NCI-H1092 treated with DMSO at 0.1 percent for 48 hours (cell line): ENCODE measurements at regions not wholly inside any gene's neighbourhood (a gene's known extent, or its start where the extent isn't known, plus 50 kb on each side); places are given as distances from the start of the nearest gene placed in this dataset.
"Not testable (repeated sequence)": the region's sequence is repeated elsewhere in the genome, so short reads cannot be mapped to it uniquely, and the experiment has no call there.

Experiments
- DNase-seq: peaks from one replicate; lab custom pipeline; 2025; lab: John Stamatoyannopoulos, UW

GRCh38 chr3:70631716-70632307 is 319.4 kb upstream of the MDFIC2 start:
- DNase-seq, result no peak

DNA sequence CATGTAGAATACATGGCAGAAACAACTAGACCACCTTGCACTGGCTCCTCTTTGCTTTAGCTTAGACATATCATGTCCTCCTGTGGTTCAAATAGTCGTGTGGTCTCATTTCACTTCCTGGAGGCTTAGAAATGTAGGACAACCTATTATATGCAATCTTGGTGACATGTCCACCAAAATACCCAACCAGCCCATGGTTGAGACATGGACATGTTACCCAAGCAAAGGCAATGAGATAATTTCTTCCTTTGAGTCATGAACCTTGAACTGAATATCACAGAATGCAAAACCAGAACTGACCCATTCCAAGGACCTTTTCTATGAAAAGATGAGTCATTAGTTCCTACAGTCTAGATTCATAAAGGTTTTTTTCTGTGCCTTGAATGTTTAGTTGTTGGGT is 309.0 kb upstream of the MDFIC2 start:
- no peak for DNase-seq

DNA sequence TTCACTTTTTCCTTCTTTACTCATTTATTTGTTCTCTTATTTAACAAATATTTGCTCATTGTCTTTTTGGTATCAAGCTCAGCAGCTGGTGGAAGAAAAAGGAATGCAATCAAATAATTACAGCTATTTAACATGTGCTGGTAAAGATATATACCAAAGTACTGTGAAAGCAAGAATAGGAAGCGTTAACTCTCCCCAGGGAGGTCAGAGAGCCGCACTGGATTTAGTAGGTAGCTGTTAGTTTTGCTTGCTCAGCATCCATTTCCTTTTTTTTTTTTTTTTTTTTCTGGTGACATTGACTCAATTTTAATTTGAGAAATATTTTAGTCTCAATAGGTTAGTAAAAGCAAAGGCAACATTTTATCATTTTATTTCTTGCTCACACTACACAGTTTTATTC is 308.5 kb upstream of the MDFIC2 start:
- no peak for DNase-seq

DNA sequence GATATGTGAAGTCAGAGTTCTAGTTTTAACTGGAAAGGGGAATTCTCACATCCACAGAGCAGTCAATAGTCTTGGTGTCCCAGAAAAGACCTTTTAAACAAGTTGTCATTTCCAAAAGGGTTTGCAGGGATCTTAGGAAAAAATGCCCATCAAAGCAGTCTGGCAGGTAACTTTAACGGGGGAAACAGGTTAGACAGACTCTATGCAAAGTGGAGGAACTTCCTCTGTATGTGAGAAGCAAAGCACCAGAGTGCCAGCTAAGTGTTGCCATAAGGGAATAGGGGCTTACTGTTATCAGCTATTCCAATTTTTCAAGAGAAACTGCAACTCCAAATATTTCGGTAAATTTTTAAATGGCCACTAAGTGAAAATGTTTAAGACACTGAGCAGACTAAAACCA is 307.9 kb upstream of the MDFIC2 start:
- no peak for DNase-seq

DNA sequence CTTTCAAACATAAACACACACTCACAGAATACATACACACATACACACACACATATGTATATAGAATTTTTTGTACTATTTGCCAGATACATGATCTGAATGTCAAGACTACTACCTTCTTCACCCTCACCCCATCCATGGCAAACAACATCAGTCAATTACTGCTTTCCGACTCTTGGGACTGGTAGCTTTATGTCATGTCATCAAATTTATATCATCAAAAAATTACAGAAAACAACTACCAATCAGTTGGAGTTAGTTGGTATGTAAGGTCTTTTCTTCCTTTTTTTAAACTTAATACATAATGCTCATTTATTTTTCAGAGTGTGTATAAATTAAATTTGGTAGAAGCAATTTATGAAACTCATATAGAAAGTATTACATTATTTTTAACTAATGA is 305.7 kb upstream of the MDFIC2 start:
- DNase-seq, result no peak

DNA sequence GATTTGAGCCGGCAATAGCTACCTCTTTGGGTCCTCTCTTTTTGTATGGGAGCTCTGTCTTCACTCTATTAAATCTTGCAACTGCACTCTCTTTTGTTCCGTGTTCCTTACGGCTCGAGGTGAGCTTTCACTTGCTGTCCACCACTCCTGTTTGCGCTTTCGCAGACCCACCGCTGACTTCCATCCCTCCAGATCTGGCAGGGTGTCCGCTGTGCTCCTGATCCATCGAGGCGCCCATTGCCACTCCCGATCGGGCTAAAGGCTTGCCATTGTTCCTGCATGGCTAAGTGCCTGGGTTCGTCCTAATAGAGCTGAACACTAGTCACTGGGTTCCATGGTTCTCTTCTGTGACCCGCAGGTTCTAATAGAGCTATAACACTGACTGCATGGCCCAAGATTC is 304.9 kb upstream of the MDFIC2 start:
- DNase-seq, result not testable (repeated sequence)

- DNase-seq, result no peak
Observed at GRCh38 chr3:70615286-70615685, 302.8 kb upstream of the MDFIC2 start.

DNA sequence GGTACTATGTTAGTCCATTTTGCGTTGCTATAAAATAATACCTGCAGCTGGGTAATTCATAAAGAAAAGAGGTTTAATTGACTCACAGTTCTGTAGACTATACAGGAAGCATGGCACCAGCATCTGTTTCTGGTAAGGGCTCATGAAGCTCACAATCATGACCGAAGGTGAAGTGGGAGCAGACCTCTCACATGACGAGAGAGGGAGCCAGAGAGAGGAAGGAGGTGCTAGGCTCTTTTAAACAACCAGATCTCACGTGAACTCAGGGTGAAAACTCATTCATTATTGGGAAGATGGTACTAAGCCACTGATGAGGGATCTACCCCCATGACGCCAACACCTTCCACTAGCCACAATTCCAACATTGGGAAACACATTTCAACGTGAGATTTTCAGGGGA is 301.7 kb upstream of the MDFIC2 start:
- no peak for DNase-seq

DNA sequence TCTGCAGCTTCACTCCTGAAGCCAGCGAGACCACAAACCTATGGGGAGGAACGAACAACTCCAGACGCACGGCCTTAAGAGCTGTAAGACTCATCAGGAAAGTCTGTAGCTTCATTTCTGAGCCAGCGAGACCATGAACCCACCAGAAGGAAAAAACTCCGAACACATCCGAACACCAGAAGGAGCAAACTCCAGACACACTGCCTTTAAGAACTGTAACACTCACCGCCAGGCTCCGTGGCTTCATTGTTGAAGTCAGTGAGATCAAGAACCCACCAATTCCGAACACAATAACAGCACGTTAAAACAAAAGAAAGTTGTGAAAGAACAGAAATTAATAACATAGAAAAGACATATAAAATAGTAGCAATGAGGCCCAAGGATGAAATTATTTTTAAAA is 300.5 kb upstream of the MDFIC2 start:
- DNase-seq, result no peak

DNA sequence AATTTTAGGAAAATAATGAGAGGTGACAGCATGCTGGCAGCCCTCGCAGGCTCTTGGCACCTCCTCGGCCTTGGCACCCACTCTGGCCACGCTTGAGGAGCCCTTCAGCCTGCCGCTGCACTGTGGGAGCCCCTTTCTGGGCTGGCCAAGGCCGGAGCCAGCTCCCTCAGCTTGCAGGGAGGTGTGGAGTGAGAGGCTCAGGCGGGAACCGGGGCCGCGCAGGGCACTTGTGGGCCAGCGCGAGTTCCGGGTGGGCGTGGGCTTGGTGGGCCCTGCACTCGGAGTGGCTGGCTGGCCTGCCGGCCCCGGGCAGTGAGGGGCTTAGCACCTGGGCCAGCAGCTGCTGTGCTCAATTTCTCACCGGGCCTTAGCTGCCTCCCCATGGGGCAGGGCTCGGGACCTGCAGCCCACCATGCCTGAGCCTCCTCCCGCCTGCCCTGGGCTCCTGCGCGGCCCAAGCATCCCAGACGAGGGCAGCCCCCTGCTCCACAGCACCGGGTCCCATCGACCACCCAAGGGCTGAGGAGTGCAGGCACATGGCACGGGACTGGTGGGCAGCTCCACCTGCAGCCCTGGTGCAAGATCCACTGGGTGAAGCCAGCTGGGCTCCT is 299.3 kb upstream of the MDFIC2 start:
- DNase-seq, result not testable (repeated sequence)

- DNase-seq, result no peak
Observed at GRCh38 chr3:70608434-70608833, 296.0 kb upstream of the MDFIC2 start.

DNA sequence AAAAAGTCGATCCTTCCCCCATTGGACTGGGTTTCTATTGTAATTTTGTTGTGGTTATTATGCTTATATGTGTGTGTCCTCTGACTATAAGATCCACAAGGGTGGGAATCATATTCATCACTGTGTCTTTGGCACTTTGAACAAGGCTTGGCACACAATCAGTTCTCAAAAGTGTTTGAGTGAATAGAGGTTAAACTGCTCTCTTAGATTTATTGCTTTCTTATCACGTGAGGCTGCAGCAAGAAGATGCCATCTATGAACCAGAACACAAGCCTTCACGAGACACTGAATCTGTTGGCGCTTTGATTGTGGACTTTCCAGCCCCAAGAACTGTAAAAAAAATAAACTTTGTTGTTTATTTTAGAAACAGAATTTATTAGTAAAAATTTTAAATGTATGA is 295.0 kb upstream of the MDFIC2 start:
- no peak for DNase-seq

GRCh38 chr3:70606018-70606417 is 293.6 kb upstream of the MDFIC2 start:
- no peak for DNase-seq

- no peak for DNase-seq
Observed at GRCh38 chr3:70603103-70603502, 290.7 kb upstream of the MDFIC2 start.

GRCh38 chr3:70597312-70597711 is 284.9 kb upstream of the MDFIC2 start:
- no peak for DNase-seq

DNA sequence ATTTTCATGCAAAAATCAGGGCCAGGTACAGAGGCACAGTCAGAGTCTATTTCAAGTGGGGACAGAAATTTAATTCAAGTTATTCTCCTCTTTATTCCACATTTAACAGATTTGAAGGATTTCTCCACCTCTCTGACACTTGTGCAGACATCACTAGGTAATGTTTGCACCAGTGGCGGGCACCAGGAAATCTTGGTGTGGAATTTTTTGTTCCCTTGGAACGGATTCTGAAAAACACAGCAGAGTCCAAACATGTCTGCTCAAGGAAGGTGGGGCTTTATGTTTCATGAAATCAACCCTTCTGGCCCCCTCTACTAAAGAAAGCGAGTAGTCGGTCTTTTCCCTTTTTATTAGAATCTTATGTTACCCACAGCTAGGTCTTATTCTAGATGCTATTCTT is 271.2 kb upstream of the MDFIC2 start:
- no peak for DNase-seq

DNA sequence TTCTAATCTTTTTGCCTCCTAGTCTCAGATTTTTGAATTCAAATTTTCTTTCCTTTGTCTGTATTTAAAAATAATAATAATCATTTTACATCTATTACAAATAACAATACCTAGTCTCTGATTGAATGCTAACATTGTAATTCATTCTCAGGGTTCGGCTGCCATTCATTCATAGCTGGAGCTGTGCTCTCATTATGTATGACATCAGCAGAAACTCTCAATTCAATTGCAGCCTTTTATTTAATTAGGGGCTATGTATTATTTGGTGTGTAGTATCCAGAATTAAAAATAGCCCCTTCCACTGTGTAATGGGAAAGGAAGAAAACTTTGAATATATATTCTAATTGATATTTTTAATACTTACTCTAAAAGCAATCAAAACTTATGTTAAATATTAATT is 270.4 kb upstream of the MDFIC2 start:
- DNase-seq, result no peak

GRCh38 chr3:70580021-70580420 is 267.6 kb upstream of the MDFIC2 start:
- no peak for DNase-seq

- DNase-seq, result no peak
Observed at GRCh38 chr3:70571696-70572095, 259.3 kb upstream of the MDFIC2 start.

DNA sequence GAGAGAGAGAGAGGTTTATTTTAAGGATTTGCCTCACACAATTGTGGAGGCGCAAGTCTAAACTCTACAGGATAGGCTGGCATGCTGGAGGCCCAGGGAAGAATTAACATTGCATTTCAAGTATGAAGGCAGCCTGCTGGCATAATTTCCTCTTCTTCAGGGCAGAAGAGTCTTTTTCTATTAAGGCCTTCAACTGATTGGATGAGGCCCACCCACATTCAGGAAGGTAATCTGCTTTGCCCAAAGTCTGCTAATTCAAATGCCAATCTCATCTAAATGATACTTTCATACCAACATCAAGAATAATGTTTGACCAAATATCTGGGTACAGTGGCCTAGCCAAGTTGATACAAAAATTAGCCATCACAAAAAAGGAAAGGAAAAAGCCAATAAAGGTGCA is 258.1 kb upstream of the MDFIC2 start:
- no peak for DNase-seq

DNA sequence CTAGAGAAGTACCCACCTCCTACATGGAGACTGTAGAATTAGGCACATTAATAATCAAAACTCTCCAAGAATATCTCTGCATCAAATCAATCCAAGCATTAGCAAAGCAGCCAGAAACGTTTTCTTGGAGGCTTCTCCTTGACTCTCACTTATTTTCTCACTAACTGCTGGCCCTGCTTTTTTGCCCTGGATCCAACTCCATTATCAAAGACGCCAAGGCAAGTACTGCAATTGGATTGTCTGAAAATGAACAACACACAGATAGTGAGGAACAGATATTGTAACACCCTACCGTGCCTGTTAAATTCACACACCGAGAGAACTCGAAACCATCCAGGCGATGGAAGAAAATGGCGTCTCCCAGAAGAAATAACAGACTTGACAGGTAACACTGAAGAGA is 256.2 kb upstream of the MDFIC2 start:
- DNase-seq, result no peak

- no peak for DNase-seq
Observed at GRCh38 chr3:70565861-70566260, 253.4 kb upstream of the MDFIC2 start.

DNA sequence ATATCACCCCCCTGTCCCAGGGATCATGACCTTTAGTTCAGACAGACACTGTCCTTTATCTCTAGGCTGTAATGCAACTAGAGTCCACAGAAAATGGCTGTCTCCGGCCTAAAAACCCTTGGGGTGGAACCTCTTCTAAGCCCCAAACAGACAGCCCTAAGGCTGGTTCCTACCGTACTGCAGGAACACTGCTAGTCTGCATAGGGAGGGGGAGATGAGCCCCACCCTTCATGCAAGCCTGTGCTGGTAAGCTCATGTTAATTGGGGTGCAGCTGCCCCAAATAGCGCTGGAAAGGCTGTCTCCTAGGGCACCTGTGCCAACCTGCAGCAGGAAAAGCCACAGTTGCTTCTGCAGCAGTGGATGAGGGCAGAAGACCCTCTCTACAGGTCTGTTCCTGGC is 252.1 kb upstream of the MDFIC2 start:
- DNase-seq, result no peak

GRCh38 chr3:70561796-70562195 is 249.4 kb upstream of the MDFIC2 start:
- DNase-seq, result no peak
